ENCODE measurements at regions not wholly inside any gene's neighbourhood (a gene's known extent, or its start where the extent isn't known, plus 50 kb on each side); places are given as distances from the start of the nearest gene placed in this dataset.
"Not testable (repeated sequence)": the region's sequence is repeated elsewhere in the genome, so short reads cannot be mapped to it uniquely, and the experiment has no call there.

GRCh38 chr17:71592431-71592830 is 528.4 kb upstream of the SOX9 start:
- Histone ChIP-seq H3K9me3 (no peaks in the 10 kb centered on the region), H3K4me1 (no peaks in the 10 kb centered on the region), H3K27ac (no peak overlapping the region), H3K36me3 (no peaks in the 10 kb centered on the region), H3K4me3 (no peak overlapping the region), H3K27me3 (no peaks in the 10 kb centered on the region)
- DNase-seq = no peak
- TF ChIP-seq POLR2A (IDR thresholded peaks at IDR 0.05) (no peak), CTCF (IDR thresholded peaks at IDR 0.05) (no peak)

- TF ChIP-seq CTCF (IDR thresholded peaks at IDR 0.05) = no peak
- TF ChIP-seq POLR2A (IDR thresholded peaks at IDR 0.05) = no peak
- H3K4me1 ChIP-seq = no peaks in the 10 kb centered on the region
Observed at GRCh38 chr17:71593078-71593477, 527.7 kb upstream of the SOX9 start.

GRCh38 chr17:71599583-71599982 is 521.2 kb upstream of the SOX9 start:
- H3K9me3 ChIP-seq, H3K27ac ChIP-seq, H3K4me1 ChIP-seq: not testable (repeated sequence)

More at GRCh38 chr17:71593078-71593477, 527.7 kb upstream of the SOX9 start:
- H3K27me3 ChIP-seq = no peaks in the 10 kb centered on the region
- H3K9me3 ChIP-seq = no peaks in the 10 kb centered on the region
- no peak overlapping the region for H3K27ac ChIP-seq
- no peak for DNase-seq
- H3K4me3 ChIP-seq = no peak overlapping the region
- H3K36me3 ChIP-seq = no peaks in the 10 kb centered on the region

GRCh38 chr17:71600137-71600789 is 520.6 kb upstream of the SOX9 start:
- Histone ChIP-seq H3K4me1 (peaks cover 0 to 6% (median 0%) of the 10 kb centered on the region in 4 donors), H3K9me3 (no peaks in the 10 kb centered on the region), H3K4me3 (no peak overlapping the region), H3K27ac (no peak overlapping the region), H3K36me3 (no peaks in the 10 kb centered on the region), H3K27me3 (no peaks in the 10 kb centered on the region)
- DNase-seq = no peak
- TF ChIP-seq CTCF (IDR thresholded peaks at IDR 0.05) = no peak
- no peak for TF ChIP-seq POLR2A (IDR thresholded peaks at IDR 0.05)

More at GRCh38 chr17:71599583-71599982, 521.2 kb upstream of the SOX9 start:
- H3K4me3 ChIP-seq, DNase-seq, H3K27me3 ChIP-seq, H3K36me3 ChIP-seq: not testable (repeated sequence)

GRCh38 chr17:71601894-71602504 is 518.8 kb upstream of the SOX9 start:
- H3K27ac ChIP-seq = no peak overlapping the region
- no peaks in the 10 kb centered on the region for H3K9me3 ChIP-seq
- no peak for DNase-seq
- TF ChIP-seq CTCF (IDR thresholded peaks at IDR 0.05) (no peak), POLR2A (IDR thresholded peaks at IDR 0.05) (no peak)
- no peaks in the 10 kb centered on the region for H3K36me3 ChIP-seq
- no peaks in the 10 kb centered on the region for H3K27me3 ChIP-seq
- H3K4me3 ChIP-seq = no peak overlapping the region
- H3K4me1 ChIP-seq = peaks cover 0 to 6% (median 0%) of the 10 kb centered on the region in 4 donors

- no peak overlapping the region for H3K4me3 ChIP-seq
- TF ChIP-seq CTCF (IDR thresholded peaks at IDR 0.05) = no peak
- TF ChIP-seq POLR2A (IDR thresholded peaks at IDR 0.05) = no peak
- no peak for DNase-seq
- no peak overlapping the region for H3K27ac ChIP-seq
- peaks cover 0 to 7% (median 0%) of the 10 kb centered on the region in 4 donors for H3K9me3 ChIP-seq
- no peaks in the 10 kb centered on the region for H3K36me3 ChIP-seq
- no peaks in the 10 kb centered on the region for H3K4me1 ChIP-seq
- no peaks in the 10 kb centered on the region for H3K27me3 ChIP-seq
Observed at GRCh38 chr17:71613996-71614395, 506.8 kb upstream of the SOX9 start.

Data from Peyer's patch (tissue), 4 donors.